Spleen (tissue), 11 donors: ENCODE measurements at regions not wholly inside any gene's neighbourhood (a gene's known extent, or its start where the extent isn't known, plus 50 kb on each side); places are given as distances from the start of the nearest gene placed in this dataset.

Experiments
- DNase-seq: peaks from one replicate; pipeline ENCODE4 v3.0.0-alpha.2; 2020
- H3K27ac ChIP-seq, 8 donors: fragments of 200-600 bp; sonication (generic) in 7 of 8; 1 replicate in 4 of 8; 2 replicates in 4 of 8; pipeline versions ENCODE4 v1.5.0 to v1.8.0; 2016 to 2021; ENCODE audit warnings: inconsistent platforms in 4 of 8, mild to moderate bottlenecking in 4 of 8, moderate library complexity in 1 of 8
- H3K27me3 ChIP-seq, 7 donors: fragments of 200-600 bp; sonication (generic) in 6 of 7; replicated peaks in 1 of 7; 1 replicate in 4 of 7; 2 replicates in 3 of 7; pipeline versions ENCODE4 v1.5.0 to v1.8.0; 2016 to 2021; ENCODE audit warnings: inconsistent platforms in 3 of 7, mild to moderate bottlenecking in 1 of 7
- H3K36me3 ChIP-seq, 6 donors: fragments of 200-600 bp; sonication (generic) in 5 of 6; 1 replicate in 4 of 6; 2 replicates in 2 of 6; pipeline versions ENCODE4 v1.5.0 to v1.8.0; 2016 to 2021; ENCODE audit warnings: inconsistent platforms in 2 of 6
- H3K4me1 ChIP-seq, 6 donors: fragments of 200-600 bp; sonication (generic) in 5 of 6; 1 replicate in 3 of 6; 2 replicates in 3 of 6; pipeline versions ENCODE4 v1.5.0 to v1.8.0; 2016 to 2021; ENCODE audit warnings: inconsistent platforms in 3 of 6
- H3K4me3 ChIP-seq, 8 donors: fragments of 200-600 bp; sonication (generic) in 7 of 8; 1 replicate in 4 of 8; 2 replicates in 4 of 8; pipeline versions ENCODE4 v1.5.0 to v1.8.0; 2016 to 2021; ENCODE audit warnings: inconsistent platforms in 4 of 8, mild to moderate bottlenecking in 4 of 8, moderate library complexity in 2 of 8
- H3K9me3 ChIP-seq, 8 donors: fragments of 200-600 bp; sonication (generic) in 7 of 8; 1 replicate in 4 of 8; 2 replicates in 4 of 8; pipeline versions ENCODE4 v1.5.0 to v1.8.0; 2016 to 2021; ENCODE audit warnings: inconsistent platforms in 4 of 8
- CTCF ChIP-seq, 11 experiments: fragments of 200-600 bp in 7 of 11; fragments of 450-650 bp in 4 of 11; sonication (generic) in 4 of 11; IDR thresholded peaks in 8 of 11; conservative IDR thresholded peaks in 3 of 11; 1 replicate in 7 of 11; 2 replicates in 4 of 11; pipeline versions ENCODE4 v1.4.0 to v1.8.0; 2016 to 2021; ENCODE audit warnings: antibody characterized with exemption in 11 of 11, inconsistent platforms in 4 of 11, mild to moderate bottlenecking in 1 of 11
- POLR2A ChIP-seq, 3 donors: fragments of 450-650 bp; IDR thresholded peaks; one replicate each; pipeline ENCODE4 v1.5.1; 2017; ENCODE audit warnings: antibody characterized with exemption in 3 of 3, mild to moderate bottlenecking in 1 of 3
- POLR2AphosphoS5 ChIP-seq, 3 donors: sonication (generic); formaldehyde crosslinking; IDR thresholded peaks; one replicate each; pipeline ENCODE4 v1.5.1; 2017; ENCODE audit warnings: antibody characterized with exemption in 3 of 3
- WGBS, 5 donors: extraction: QIAGEN DNeasy Blood & Tissue Kit in 3 of 5; methylation state at CpG; one replicate each; pipeline versions ENCODE4 v1.1.5 to v1.1.7; 2013 to 2018; 5-methylcytosine and 5-hydroxymethylcytosine counted together
- intact Hi-C: fragments of 100-400 bp; cut with DNase I; formaldehyde crosslinking; loops from one replicate; pipeline ENCODE4 v1.15.0; 2023; ENCODE audit warnings: low total_unique reads
- donor health status: healthy with polysubstance abuse.
- donor health status: DM: no; HTN: no; CAD: no; lungs with moderate emphysema.
- donor health status: DM: no; HTN: no; CAD: no.
- donor health status: Bipolar disorder and iron deficiency.
- donor health status: healthy.
- donor health status: DM: no; HTN: no; CAD: no.
- donor health status: DM: yes; HTN: yes; CAD: no.

- peaks cover 0 to 7% (median 0%) of the 10 kb centered on the region in 6 donors for H3K4me1 ChIP-seq
- no peaks in the 10 kb centered on the region for H3K36me3 ChIP-seq
- no peak overlapping the region for H3K27ac ChIP-seq
- intact Hi-C loops: no loop called here
- WGBS, 5 donors: 39 to 55% (median 49%) methylated on average over 2 of the region's 2 CpGs
- no peak for TF ChIP-seq POLR2A (IDR thresholded peaks at IDR 0.05)
- TF ChIP-seq CTCF (IDR thresholded peaks at IDR 0.05 in 8 of 11, conservative IDR thresholded peaks at IDR 0.05 in 3 of 11): no peak
- TF ChIP-seq POLR2AphosphoS5 (IDR thresholded peaks at IDR 0.05): no peak
- DNase-seq: no peak
- no peaks in the 10 kb centered on the region for H3K9me3 ChIP-seq
- H3K4me3 ChIP-seq: no peak overlapping the region
- no peaks in the 10 kb centered on the region for H3K27me3 ChIP-seq
These were observed 63.8 kb upstream of the C1orf87 start for GRCh38 chr1:60137406-60137805.

- no peak overlapping the region for H3K27ac ChIP-seq
- H3K27me3 ChIP-seq: no peaks in the 10 kb centered on the region
- intact Hi-C loops: no loop called here
- DNase-seq: no peak
- no peaks in the 10 kb centered on the region for H3K9me3 ChIP-seq
- H3K36me3 ChIP-seq: no peaks in the 10 kb centered on the region
- H3K4me3 ChIP-seq: no peak overlapping the region
- 78 to 93% (median 87%) methylated on average over 1 of the region's 1 CpG for WGBS, 5 donors
- TF ChIP-seq POLR2AphosphoS5 (IDR thresholded peaks at IDR 0.05): no peak
- H3K4me1 ChIP-seq: peaks cover 0 to 7% (median 0%) of the 10 kb centered on the region in 6 donors
These were observed 62.8 kb upstream of the C1orf87 start for GRCh38 chr1:60136395-60136794.

GRCh38 chr1:60134716-60135115 is 61.1 kb upstream of the C1orf87 start:
- H3K36me3 ChIP-seq: no peaks in the 10 kb centered on the region
- DNase-seq: no peak
- WGBS, 5 donors: 70 to 89% (median 88%) methylated on average over 2 of the region's 2 CpGs
- no peak overlapping the region for H3K27ac ChIP-seq
- H3K9me3 ChIP-seq: no peaks in the 10 kb centered on the region
- intact Hi-C loops: no loop called here
- no peak overlapping the region for H3K4me3 ChIP-seq
- H3K4me1 ChIP-seq: peaks cover 0 to 7% (median 0%) of the 10 kb centered on the region in 6 donors
- no peaks in the 10 kb centered on the region for H3K27me3 ChIP-seq
- no peak for TF ChIP-seq POLR2A (IDR thresholded peaks at IDR 0.05)
- TF ChIP-seq POLR2AphosphoS5 (IDR thresholded peaks at IDR 0.05): no peak
- no peak for TF ChIP-seq CTCF (IDR thresholded peaks at IDR 0.05 in 8 of 11, conservative IDR thresholded peaks at IDR 0.05 in 3 of 11)

GRCh38 chr1:60133848-60134247 is 60.3 kb upstream of the C1orf87 start:
- intact Hi-C loops: no loop called here
- Histone ChIP-seq H3K27me3 (no peaks in the 10 kb centered on the region), H3K36me3 (no peaks in the 10 kb centered on the region), H3K4me1 (peaks cover 0 to 7% (median 0%) of the 10 kb centered on the region in 6 donors), H3K4me3 (no peak overlapping the region), H3K27ac (no peak overlapping the region), H3K9me3 (no peaks in the 10 kb centered on the region)
- DNase-seq: no peak
- TF ChIP-seq POLR2A (IDR thresholded peaks at IDR 0.05) (no peak), CTCF (IDR thresholded peaks at IDR 0.05 in 8 of 11, conservative IDR thresholded peaks at IDR 0.05 in 3 of 11) (no peak), POLR2AphosphoS5 (IDR thresholded peaks at IDR 0.05) (no peak)
